Kidney (tissue), 13 donors: ENCODE measurements at regions not wholly inside any gene's neighbourhood (a gene's known extent, or its start where the extent isn't known, plus 50 kb on each side); places are given as distances from the start of the nearest gene placed in this dataset.

ENCODE experiments used
- DNase-seq, 5 donors: peaks; one replicate each; pipeline ENCODE4 v3.0.0-alpha.2; 2013 to 2020
- FAIRE-seq: peaks from 2 replicates; lab custom pipeline; 2012; peaks lifted over from hg19 to GRCh38; lab: Jason Lieb, UNC
- H3K27ac ChIP-seq, 2 donors: one replicate each; pipeline ENCODE4 v1.7.0; 2013; ENCODE audit warnings: low read depth in 2 of 2, low read length in 2 of 2, inconsistent platforms in 1 of 2
- H3K27me3 ChIP-seq: one replicate; pipeline ENCODE4 v1.7.1; 2013; ENCODE audit warnings: low read length, inconsistent platforms; ENCODE audit not compliant: control insufficient read depth, insufficient read depth
- H3K36me3 ChIP-seq, 3 donors: one replicate each; pipeline versions ENCODE4 v1.7.0 to v1.7.1; 2013; ENCODE audit warnings: low read length in 3 of 3, control low read depth in 1 of 3, inconsistent platforms in 1 of 3; ENCODE audit not compliant: insufficient read depth in 3 of 3, control insufficient read depth in 2 of 3
- H3K4me1 ChIP-seq, 3 donors: one replicate each; pipeline versions ENCODE4 v1.7.0 to v1.7.1; 2013; ENCODE audit warnings: low read length in 3 of 3, inconsistent platforms in 1 of 3, low read depth in 1 of 3; ENCODE audit not compliant: control insufficient read depth in 2 of 3, insufficient read depth in 2 of 3
- H3K4me3 ChIP-seq, 3 donors: one replicate each; pipeline versions ENCODE4 v1.7.0 to v1.8.1; 2013; ENCODE audit warnings: low read length in 3 of 3, control low read depth in 1 of 3, inconsistent platforms in 1 of 3
- H3K9ac ChIP-seq, 3 donors: one replicate each; pipeline versions ENCODE4 v1.7.0 to v1.7.1; 2013; ENCODE audit warnings: low read length in 3 of 3, control low read depth in 1 of 3, inconsistent platforms in 1 of 3
- H3K9me3 ChIP-seq, 3 donors: one replicate each; pipeline versions ENCODE4 v1.7.0 to v1.7.1; 2013; ENCODE audit warnings: low read length in 3 of 3, control low read depth in 1 of 3, inconsistent platforms in 1 of 3; ENCODE audit not compliant: control insufficient read depth in 2 of 3, insufficient read depth in 1 of 3
- CTCF ChIP-seq: IDR thresholded peaks from 3 replicates; pipeline ENCODE4 v1.5.1; 2012; ENCODE audit warnings: mild to moderate bottlenecking, moderate library complexity, borderline replicate concordance; ENCODE audit not compliant: insufficient read depth; ENCODE audit errors: extremely low read depth
- intact Hi-C: fragments of 100-400 bp; cut with DNase I; formaldehyde crosslinking; loops from one replicate; pipeline ENCODE4 v1.11.1; 2022
- donor health status: control.
- donor health status: control.
- donor health status: control.
- donor health status: control.
- donor health status: control.
- donor health status: DM: yes; HTN: yes; CAD: no.
- donor health status: Normal renal cell carcinoma (clear cell type).

GRCh38 chr14:101362529-101363260 is 198.6 kb upstream of the DIO3 start:
- DNase-seq (no peak), FAIRE-seq (no peak)
- H3K9me3 ChIP-seq, result no peaks in the 10 kb centered on the region
- intact Hi-C loops, result no loop called here
- H3K4me1 ChIP-seq, result no peaks in the 10 kb centered on the region
- no peaks in the 10 kb centered on the region for H3K27me3 ChIP-seq
- H3K4me3 ChIP-seq, result no peak overlapping the region
- H3K9ac ChIP-seq, result no peak overlapping the region
- TF ChIP-seq CTCF, result no peak
- no peaks in the 10 kb centered on the region for H3K36me3 ChIP-seq
- no peak overlapping the region for H3K27ac ChIP-seq

- intact Hi-C loops, result no loop called here
- FAIRE-seq (no peak), DNase-seq (no peak)
- Histone ChIP-seq H3K27me3 (no peaks in the 10 kb centered on the region), H3K4me3 (no peak overlapping the region), H3K4me1 (no peaks in the 10 kb centered on the region), H3K9me3 (no peaks in the 10 kb centered on the region), H3K36me3 (no peaks in the 10 kb centered on the region), H3K27ac (no peak overlapping the region), H3K9ac (no peak overlapping the region)
- no peak for TF ChIP-seq CTCF
Observed at GRCh38 chr14:101363261-101363555, 198.1 kb upstream of the DIO3 start.

DNA sequence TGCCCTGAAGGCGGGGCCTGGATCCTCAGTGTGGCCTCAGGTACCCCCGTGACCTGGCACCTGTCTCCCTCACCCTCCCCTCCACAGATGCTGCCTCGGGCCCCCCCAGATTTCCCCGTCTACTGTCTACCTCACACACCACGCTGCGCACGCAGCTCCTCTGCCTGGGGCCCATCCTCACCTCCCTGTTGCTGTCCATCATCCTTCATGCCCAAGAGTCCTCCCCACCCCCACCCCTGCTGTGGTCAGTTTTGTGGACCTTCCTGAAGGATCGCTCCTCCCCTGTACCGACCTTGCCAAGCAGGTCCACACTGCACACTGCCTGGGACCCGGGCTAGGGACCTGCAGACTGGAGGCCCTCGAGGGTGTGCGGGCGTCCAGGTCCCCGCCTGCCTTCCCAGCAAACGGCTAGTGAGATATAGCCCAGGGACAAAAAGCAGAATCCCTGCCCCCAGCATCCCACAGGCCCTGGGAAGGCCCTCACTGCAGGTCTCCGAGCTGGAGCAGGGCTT is 197.4 kb upstream of the DIO3 start:
- no peak for FAIRE-seq
- Histone ChIP-seq H3K9me3 (no peaks in the 10 kb centered on the region), H3K27ac (no peak overlapping the region), H3K4me1 (no peaks in the 10 kb centered on the region), H3K27me3 (no peaks in the 10 kb centered on the region), H3K9ac (no peak overlapping the region), H3K4me3 (no peak overlapping the region), H3K36me3 (no peaks in the 10 kb centered on the region)
- no peak for TF ChIP-seq CTCF
- DNase-seq, result no peak
- intact Hi-C loops, result no loop called here
